Memory B cell (primary cell): ENCODE measurements at regions not wholly inside any gene's neighbourhood (a gene's known extent, or its start where the extent isn't known, plus 50 kb on each side); places are given as distances from the start of the nearest gene placed in this dataset.

Experiments used
- ATAC-seq: fragments of 150-1000 bp; cut with Tn5 transposase; 2 replicates; pipeline ENCODE4 v1.10.0; 2021; ENCODE audit warnings: low read depth, mild to moderate bottlenecking, moderate library complexity
- DNase-seq, 2 donors: peaks; one replicate each; pipeline ENCODE4 v3.0.0; 2022; ENCODE audit warnings: low spot score in 2 of 2
- H3K27ac Mint-ChIP-seq: one replicate; pipeline ENCODE4 v1.8.0; 2022; ENCODE audit warnings: mild to moderate bottlenecking, moderate library complexity, mixed read lengths
- H3K27me3 Mint-ChIP-seq: one replicate; pipeline ENCODE4 v1.8.0; 2022; ENCODE audit warnings: mixed read lengths
- H3K36me3 Mint-ChIP-seq: one replicate; pipeline ENCODE4 v1.8.0; 2022; ENCODE audit warnings: mild to moderate bottlenecking, mixed read lengths
- H3K4me1 Mint-ChIP-seq: one replicate; pipeline ENCODE4 v1.8.0; 2022; ENCODE audit warnings: mixed read lengths
- H3K4me3 Mint-ChIP-seq: one replicate; pipeline ENCODE4 v1.8.0; 2022; ENCODE audit warnings: mild to moderate bottlenecking, moderate library complexity, mixed read lengths
- H3K9me3 Mint-ChIP-seq: one replicate; pipeline ENCODE4 v1.8.0; 2022; ENCODE audit warnings: mixed read lengths

- peaks cover 25% of the 10 kb centered on the region for H3K4me1 Mint-ChIP-seq
- no peak overlapping the region for H3K4me3 Mint-ChIP-seq
- no peak overlapping the region for H3K27ac Mint-ChIP-seq
- H3K9me3 Mint-ChIP-seq = no peaks in the 10 kb centered on the region
- no peaks in the 10 kb centered on the region for H3K27me3 Mint-ChIP-seq
- DNase-seq (no peak), ATAC-seq (no peak)
- H3K36me3 Mint-ChIP-seq = peaks cover 2% of the 10 kb centered on the region
These were observed 124.0 kb downstream of the LMO4 start for GRCh38 chr1:87452648-87453047.

GRCh38 chr1:87457408-87457807, 128.7 kb downstream of the LMO4 start:
- Mint-ChIP-seq H3K9me3 (peaks cover 4% of the 10 kb centered on the region), H3K4me3 (no peak overlapping the region), H3K27me3 (no peaks in the 10 kb centered on the region), H3K27ac (no peak overlapping the region), H3K4me1 (no peaks in the 10 kb centered on the region), H3K36me3 (peaks cover 10% of the 10 kb centered on the region)
- ATAC-seq (no peak), DNase-seq (no peak)

GRCh38 chr1:87462894-87463293, 134.2 kb downstream of the LMO4 start:
- DNase-seq = no peak
- Mint-ChIP-seq H3K27me3 (no peaks in the 10 kb centered on the region), H3K4me3 (no peak overlapping the region), H3K27ac (no peak overlapping the region), H3K36me3 (peaks cover 7% of the 10 kb centered on the region), H3K4me1 (no peaks in the 10 kb centered on the region), H3K9me3 (peaks cover 4% of the 10 kb centered on the region)
- ATAC-seq = no peak

- no peak for ATAC-seq
- peaks cover 4% of the 10 kb centered on the region for H3K36me3 Mint-ChIP-seq
- H3K4me1 Mint-ChIP-seq = no peaks in the 10 kb centered on the region
- DNase-seq = no peak
- no peaks in the 10 kb centered on the region for H3K27me3 Mint-ChIP-seq
- H3K4me3 Mint-ChIP-seq = no peak overlapping the region
- peaks cover 4% of the 10 kb centered on the region for H3K9me3 Mint-ChIP-seq
- H3K27ac Mint-ChIP-seq = no peak overlapping the region
These were observed 135.4 kb downstream of the LMO4 start for GRCh38 chr1:87464022-87464490.

- Mint-ChIP-seq H3K27me3 (no peaks in the 10 kb centered on the region), H3K9me3 (no peaks in the 10 kb centered on the region), H3K27ac (no peak overlapping the region), H3K4me1 (no peaks in the 10 kb centered on the region), H3K36me3 (no peaks in the 10 kb centered on the region), H3K4me3 (no peak overlapping the region)
- ATAC-seq (no peak), DNase-seq (no peak)
These were observed 137.9 kb downstream of the LMO4 start for GRCh38 chr1:87466621-87467020.

GRCh38 chr1:87472716-87473115, 144.0 kb downstream of the LMO4 start:
- H3K9me3 Mint-ChIP-seq = no peaks in the 10 kb centered on the region
- H3K4me1 Mint-ChIP-seq = no peaks in the 10 kb centered on the region
- DNase-seq (no peak), ATAC-seq (no peak)
- no peak overlapping the region for H3K27ac Mint-ChIP-seq
- no peaks in the 10 kb centered on the region for H3K27me3 Mint-ChIP-seq
- no peaks in the 10 kb centered on the region for H3K36me3 Mint-ChIP-seq
- no peak overlapping the region for H3K4me3 Mint-ChIP-seq

- Mint-ChIP-seq H3K4me3 (no peak overlapping the region), H3K36me3 (no peaks in the 10 kb centered on the region), H3K27ac (no peak overlapping the region), H3K4me1 (no peaks in the 10 kb centered on the region), H3K9me3 (no peaks in the 10 kb centered on the region), H3K27me3 (no peaks in the 10 kb centered on the region)
- DNase-seq = no peak
- ATAC-seq = no peak
These were observed 144.6 kb downstream of the LMO4 start for GRCh38 chr1:87473203-87473661.

GRCh38 chr1:87474098-87474497, 145.4 kb downstream of the LMO4 start:
- DNase-seq = no peak
- Mint-ChIP-seq H3K9me3 (no peaks in the 10 kb centered on the region), H3K4me1 (no peaks in the 10 kb centered on the region), H3K4me3 (no peak overlapping the region), H3K27me3 (no peaks in the 10 kb centered on the region), H3K36me3 (no peaks in the 10 kb centered on the region), H3K27ac (no peak overlapping the region)
- no peak for ATAC-seq

GRCh38 chr1:87478231-87478630, 149.6 kb downstream of the LMO4 start:
- Mint-ChIP-seq H3K27ac (peak overlapping the region; percentile 47), H3K4me1 (no peaks in the 10 kb centered on the region), H3K9me3 (no peaks in the 10 kb centered on the region), H3K36me3 (no peaks in the 10 kb centered on the region), H3K4me3 (no peak overlapping the region), H3K27me3 (no peaks in the 10 kb centered on the region)
- no peak for DNase-seq
- no peak for ATAC-seq

GRCh38 chr1:87495147-87495546, 166.5 kb downstream of the LMO4 start:
- Mint-ChIP-seq H3K9me3 (no peaks in the 10 kb centered on the region), H3K4me3 (no peak overlapping the region), H3K27ac (no peak overlapping the region), H3K4me1 (peaks cover 5% of the 10 kb centered on the region), H3K27me3 (no peaks in the 10 kb centered on the region), H3K36me3 (no peaks in the 10 kb centered on the region)
- no peak for DNase-seq
- ATAC-seq = no peak

- no peak for ATAC-seq
- Mint-ChIP-seq H3K36me3 (no peaks in the 10 kb centered on the region), H3K27me3 (no peaks in the 10 kb centered on the region), H3K4me1 (peaks cover 7% of the 10 kb centered on the region), H3K27ac (no peak overlapping the region), H3K4me3 (no peak overlapping the region), H3K9me3 (no peaks in the 10 kb centered on the region)
- no peak for DNase-seq
These were observed 167.2 kb downstream of the LMO4 start for GRCh38 chr1:87495870-87496269.

GRCh38 chr1:87497380-87498203, 168.9 kb downstream of the LMO4 start:
- ATAC-seq = no peak
- DNase-seq = no peak
- Mint-ChIP-seq H3K9me3 (peaks cover under 1% of the 10 kb centered on the region), H3K36me3 (peaks cover under 1% of the 10 kb centered on the region), H3K4me3 (no peak overlapping the region), H3K27ac (no peak overlapping the region), H3K27me3 (no peaks in the 10 kb centered on the region), H3K4me1 (peaks cover 7% of the 10 kb centered on the region)

- peaks cover 8% of the 10 kb centered on the region for H3K4me1 Mint-ChIP-seq
These were observed 173.1 kb downstream of the LMO4 start for GRCh38 chr1:87501738-87502137.

GRCh38 chr1:87505391-87505983, 176.8 kb downstream of the LMO4 start:
- Mint-ChIP-seq H3K27me3 (peaks cover 2% of the 10 kb centered on the region), H3K4me3 (no peak overlapping the region), H3K9me3 (peaks cover 5% of the 10 kb centered on the region), H3K27ac (no peak overlapping the region), H3K4me1 (peaks cover 7% of the 10 kb centered on the region), H3K36me3 (peaks cover 2% of the 10 kb centered on the region)
- ATAC-seq (no peak), DNase-seq (no peak)

More at GRCh38 chr1:87501738-87502137, 173.1 kb downstream of the LMO4 start:
- Mint-ChIP-seq H3K27ac (no peak overlapping the region), H3K9me3 (peaks cover 5% of the 10 kb centered on the region), H3K4me3 (no peak overlapping the region), H3K27me3 (peaks cover 2% of the 10 kb centered on the region), H3K36me3 (peaks cover 2% of the 10 kb centered on the region)
- DNase-seq (no peak), ATAC-seq (no peak)
